ENCODE measurements at regions not wholly inside any gene's neighbourhood (a gene's known extent, or its start where the extent isn't known, plus 50 kb on each side); places are given as distances from the start of the nearest gene placed in this dataset.

- no peak for DNase-seq (ENCODE audit: low spot score)
Measured at GRCh38 chrX:69554321-69554947, 50.3 kb downstream of the NALF2 start.

DNA sequence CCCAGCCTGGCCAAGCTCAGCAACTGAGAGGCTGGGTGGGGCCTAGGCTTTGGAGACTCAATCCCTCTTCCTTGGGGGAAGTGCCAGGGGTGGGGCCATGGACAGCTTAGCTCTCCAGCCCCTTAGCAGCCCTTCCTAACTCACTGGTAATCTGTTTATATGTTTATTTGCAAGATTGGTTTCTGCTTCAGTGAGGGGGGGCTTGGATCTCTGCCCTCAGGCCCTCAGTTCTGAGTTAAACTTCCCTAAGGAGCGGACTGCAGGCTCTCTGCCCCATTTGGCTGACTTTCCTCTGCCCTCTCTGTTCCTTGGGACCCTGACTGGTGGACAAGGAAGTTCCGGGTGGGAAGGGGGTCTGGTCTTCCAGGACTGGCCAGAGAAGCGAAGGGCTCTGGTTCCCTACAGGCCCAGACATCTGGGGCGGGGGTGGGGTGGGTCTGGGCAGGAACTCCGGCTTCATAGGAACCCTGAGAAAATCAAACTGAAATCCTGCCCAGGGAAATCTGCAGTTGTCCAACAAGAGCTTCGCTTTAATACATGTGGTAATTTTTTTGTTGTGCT, 51.4 kb downstream of the NALF2 start:
- no peak for DNase-seq (ENCODE audit: low spot score)

- peak; percentile 42 for DNase-seq (ENCODE audit: low spot score)
Measured at GRCh38 chrX:69556060-69557011, 52.2 kb downstream of the NALF2 start.

- no peak for DNase-seq (ENCODE audit: low spot score)
Measured at GRCh38 chrX:69562904-69563578, 52.9 kb upstream of the EDA start.

DNA sequence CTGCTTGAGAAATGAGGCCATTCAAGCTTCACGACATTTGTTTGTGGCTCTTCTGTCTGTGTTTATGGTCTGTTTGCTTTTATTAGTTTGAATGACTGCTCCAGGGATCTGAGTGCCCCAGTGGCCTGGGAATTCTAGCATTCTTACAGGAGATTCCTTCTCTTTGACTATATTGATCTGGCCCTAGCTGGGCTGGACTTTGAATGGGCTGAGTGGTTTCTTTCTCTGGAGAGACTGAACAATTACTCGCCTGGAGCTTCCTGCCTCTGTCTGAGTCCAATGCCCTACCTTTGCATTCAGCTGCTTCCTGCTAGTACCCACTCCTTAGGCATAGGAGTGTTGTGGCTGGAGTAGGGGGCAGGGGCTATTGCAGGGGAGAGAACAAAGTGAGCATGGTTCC, 51.2 kb upstream of the EDA start:
- no peak for DNase-seq (ENCODE audit: low spot score)

DNA sequence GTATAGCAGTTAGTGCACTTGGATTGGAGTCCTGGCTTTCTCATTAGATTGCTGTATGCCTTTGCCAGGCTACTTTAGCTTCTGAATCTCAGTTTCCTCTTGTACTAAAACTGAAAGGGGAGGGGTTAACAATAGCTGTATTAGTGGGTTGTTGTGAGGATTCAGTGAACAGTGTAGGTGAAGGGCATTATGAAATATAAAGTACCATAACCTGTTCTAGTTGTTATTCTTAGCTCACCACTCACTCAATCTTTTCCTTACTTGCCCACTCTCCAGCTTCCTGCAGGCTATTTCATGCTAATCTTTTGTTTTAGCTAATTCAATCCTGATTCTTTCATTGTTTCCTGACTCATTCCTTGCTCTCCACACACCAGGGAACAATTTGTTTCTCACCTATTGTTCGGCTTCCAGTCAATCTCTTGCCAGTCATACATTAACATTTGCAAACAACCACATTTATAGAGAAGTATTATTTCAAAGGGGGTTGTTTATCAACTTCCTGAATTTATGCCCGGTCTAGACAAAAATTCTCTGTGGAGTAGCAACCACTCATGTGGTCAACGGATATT, 50.6 kb upstream of the EDA start:
- DNase-seq (ENCODE audit: low spot score): no peak

Data from COLO829 (cell line).